SK-N-MC (cell line): ENCODE measurements at regions not wholly inside any gene's neighbourhood (a gene's known extent, or its start where the extent isn't known, plus 50 kb on each side); places are given as distances from the start of the nearest gene placed in this dataset.

Source experiments
- DNase-seq: peaks from one replicate; pipeline ENCODE4 v3.0.0-alpha.2; 2011; ENCODE audit warnings: low read depth, low spot score
- H3K27ac ChIP-seq: fragments of 200-600 bp; sonication (generic); 2 replicates; pipeline ENCODE4 v1.5.1; 2016; ENCODE audit warnings: mixed run types
- H3K36me3 ChIP-seq: fragments of 200-600 bp; sonication (generic); 2 replicates; pipeline ENCODE4 v1.6.1; 2017; ENCODE audit warnings: antibody characterized with exemption, low read length, mixed read lengths; ENCODE audit not compliant: insufficient read depth
- H3K4me3 ChIP-seq: fragments of 200-600 bp; sonication (generic); 2 replicates; pipeline ENCODE4 v1.5.1; 2016
- H3K9ac ChIP-seq: fragments of 200-600 bp; sonication (generic); 2 replicates; pipeline ENCODE4 v1.8.0; 2017; ENCODE audit warnings: mixed run types, mixed read lengths; ENCODE audit not compliant: insufficient read length
- H3K9me3 ChIP-seq: fragments of 200-600 bp; sonication (generic); 2 replicates; pipeline ENCODE4 v1.6.1; 2017; ENCODE audit warnings: low read depth, mild to moderate bottlenecking, antibody characterized with exemption, low read length, moderate library complexity, mixed read lengths
- EZH2 ChIP-seq: fragments of 200-600 bp; sonication (generic); IDR thresholded peaks from one replicate; pipeline ENCODE4 v1.6.1; 2017; ENCODE audit warnings: antibody characterized with exemption
- FOXP2 ChIP-seq: optimal IDR thresholded peaks from 2 replicates; pipeline ENCODE3; 2011; ENCODE audit warnings: mild to moderate bottlenecking, moderate library complexity; ENCODE audit not compliant: insufficient read depth; ENCODE audit errors: extremely low read length, control extremely low read depth
- POLR2AphosphoS5 ChIP-seq: IDR thresholded peaks from 2 replicates; pipeline ENCODE4 v1.6.1; 2012; ENCODE audit warnings: mild to moderate bottlenecking, low read depth, low read length, borderline replicate concordance

- Histone ChIP-seq H3K27ac (peak overlapping the region; percentile 97), H3K36me3 (no peaks in the 10 kb centered on the region), H3K4me3 (peak overlapping the region; percentile 4; the same call in 1 of the 2 replicates), H3K9me3 (no peaks in the 10 kb centered on the region), H3K9ac (peak overlapping the region; percentile 47)
- peak; percentile 73 for DNase-seq
- TF ChIP-seq FOXP2, result no peak
- TF ChIP-seq POLR2AphosphoS5, result no peak
These were observed 112.5 kb upstream of the SLC44A3 start for GRCh38 chr1:94707321-94708298.

GRCh38 chr1:94702442-94702815 is 117.7 kb upstream of the SLC44A3 start:
- Histone ChIP-seq H3K9me3 (no peaks in the 10 kb centered on the region), H3K9ac (no peak overlapping the region), H3K36me3 (no peaks in the 10 kb centered on the region), H3K27ac (no peak overlapping the region), H3K4me3 (no peak overlapping the region)
- DNase-seq, result no peak
- TF ChIP-seq EZH2 (no peak), FOXP2 (no peak), POLR2AphosphoS5 (no peak)

- H3K27ac ChIP-seq, result no peak overlapping the region
- H3K4me3 ChIP-seq, result no peak overlapping the region
- H3K9me3 ChIP-seq, result no peaks in the 10 kb centered on the region
- TF ChIP-seq POLR2AphosphoS5, result no peak
- TF ChIP-seq EZH2, result no peak
- no peak for TF ChIP-seq FOXP2
- no peak for DNase-seq
- no peaks in the 10 kb centered on the region for H3K36me3 ChIP-seq
- H3K9ac ChIP-seq, result no peak overlapping the region
These were observed 118.2 kb upstream of the SLC44A3 start for GRCh38 chr1:94701796-94702441.

- TF ChIP-seq POLR2AphosphoS5 (no peak), EZH2 (no peak), FOXP2 (no peak)
- H3K27ac ChIP-seq, result no peak overlapping the region
- no peak for DNase-seq
These were observed 121.2 kb upstream of the SLC44A3 start for GRCh38 chr1:94698759-94699502.

GRCh38 chr1:94698356-94698755 is 121.8 kb upstream of the SLC44A3 start:
- H3K9ac ChIP-seq, result no peak overlapping the region
- no peak overlapping the region for H3K27ac ChIP-seq
- TF ChIP-seq EZH2 (no peak), POLR2AphosphoS5 (no peak), FOXP2 (no peak)
- DNase-seq, result no peak
- H3K36me3 ChIP-seq, result no peaks in the 10 kb centered on the region
- no peaks in the 10 kb centered on the region for H3K9me3 ChIP-seq
- H3K4me3 ChIP-seq, result no peak overlapping the region

More at GRCh38 chr1:94698759-94699502, 121.2 kb upstream of the SLC44A3 start:
- no peak overlapping the region for H3K9ac ChIP-seq
- H3K36me3 ChIP-seq, result no peaks in the 10 kb centered on the region
- no peaks in the 10 kb centered on the region for H3K9me3 ChIP-seq
- H3K4me3 ChIP-seq, result no peak overlapping the region

- TF ChIP-seq POLR2AphosphoS5 (no peak), FOXP2 (no peak), EZH2 (no peak)
- Histone ChIP-seq H3K27ac (no peak overlapping the region), H3K36me3 (no peaks in the 10 kb centered on the region), H3K4me3 (no peak overlapping the region), H3K9ac (no peak overlapping the region), H3K9me3 (no peaks in the 10 kb centered on the region)
- DNase-seq, result no peak
These were observed 122.3 kb upstream of the SLC44A3 start for GRCh38 chr1:94697839-94698238.

- Histone ChIP-seq H3K9me3 (no peaks in the 10 kb centered on the region), H3K27ac (no peak overlapping the region), H3K36me3 (no peaks in the 10 kb centered on the region), H3K4me3 (no peak overlapping the region), H3K9ac (no peak overlapping the region)
- DNase-seq, result no peak
- TF ChIP-seq POLR2AphosphoS5, result no peak
- no peak for TF ChIP-seq FOXP2
- no peak for TF ChIP-seq EZH2
These were observed 125.8 kb upstream of the SLC44A3 start for GRCh38 chr1:94694226-94694915.
